AG20443 (cell line): ENCODE measurements at regions not wholly inside any gene's neighbourhood (a gene's known extent, or its start where the extent isn't known, plus 50 kb on each side); places are given as distances from the start of the nearest gene placed in this dataset.
A peak's percentile ranks its signal among the peaks of the same experiment; 100 is the strongest.

ENCODE experiments used
- DNase-seq: peaks from one replicate; pipeline ENCODE4 v3.0.0; 2012; ENCODE audit warnings: low spot score, mixed read lengths

GRCh38 chr1:61627365-61627764 lies 97.6 kb downstream of the TM2D1 start:
- no peak for DNase-seq

GRCh38 chr1:61626816-61627215 lies 98.1 kb downstream of the TM2D1 start:
- no peak for DNase-seq

GRCh38 chr1:61623852-61624251 lies 101.1 kb downstream of the TM2D1 start:
- DNase-seq = no peak

- DNase-seq = no peak
Observed at GRCh38 chr1:61620536-61620935, 104.4 kb downstream of the TM2D1 start.

- no peak for DNase-seq
Observed at GRCh38 chr1:61618755-61619154, 106.2 kb downstream of the TM2D1 start.

- DNase-seq = no peak
Observed at GRCh38 chr1:61618193-61618592, 106.7 kb downstream of the TM2D1 start.

- no peak for DNase-seq
Observed at GRCh38 chr1:61616830-61617229, 108.1 kb downstream of the TM2D1 start.

GRCh38 chr1:61612602-61613001 lies 112.3 kb downstream of the TM2D1 start:
- DNase-seq = no peak

GRCh38 chr1:61609040-61609439 lies 115.9 kb downstream of the TM2D1 start:
- DNase-seq = no peak

- no peak for DNase-seq
Observed at GRCh38 chr1:61607448-61607847, 117.5 kb downstream of the TM2D1 start.

- peak; percentile 62 for DNase-seq
Observed at GRCh38 chr1:61606448-61607312, 118.3 kb downstream of the TM2D1 start.

GRCh38 chr1:61605607-61606321 lies 119.2 kb downstream of the TM2D1 start:
- no peak for DNase-seq

- DNase-seq = no peak
Observed at GRCh38 chr1:61604684-61605083, 120.3 kb downstream of the TM2D1 start.

- DNase-seq = no peak
Observed at GRCh38 chr1:61604261-61604660, 120.7 kb downstream of the TM2D1 start.

- DNase-seq = no peak
Observed at GRCh38 chr1:61602663-61603062, 122.3 kb downstream of the TM2D1 start.

- DNase-seq = no peak
Observed at GRCh38 chr1:61597601-61598000, 127.3 kb downstream of the TM2D1 start.

GRCh38 chr1:61593331-61593730 lies 131.6 kb downstream of the TM2D1 start:
- DNase-seq = no peak

- peak; percentile 25 for DNase-seq
Observed at GRCh38 chr1:61591351-61591750, 133.6 kb downstream of the TM2D1 start.

GRCh38 chr1:61588736-61589672 lies 135.9 kb downstream of the TM2D1 start:
- DNase-seq = peak; percentile 35

GRCh38 chr1:61585714-61586113 lies 139.2 kb downstream of the TM2D1 start:
- peak; percentile 18 for DNase-seq

- DNase-seq = no peak
Observed at GRCh38 chr1:61583703-61584102, 141.2 kb downstream of the TM2D1 start.

- no peak for DNase-seq
Observed at GRCh38 chr1:61581251-61581650, 143.7 kb downstream of the TM2D1 start.
